ENCODE measurements at regions not wholly inside any gene's neighbourhood (a gene's known extent, or its start where the extent isn't known, plus 50 kb on each side); places are given as distances from the start of the nearest gene placed in this dataset.

- TF ChIP-seq CTCF (IDR thresholded peaks at IDR 0.05; ENCODE audit: control insufficient read depth, insufficient read depth, low read depth, low read length, missing control alignments), result no peak
- DNase-seq (ENCODE audit: low read depth), result no peak
- no peak overlapping the region for H3K4me3 ChIP-seq (ENCODE audit: control insufficient read depth, low read depth, low read length)
Observed at GRCh38 chr14:65900164-65900563, 487.6 kb downstream of the FUT8 start.

- DNase-seq (ENCODE audit: low read depth), result no peak
- TF ChIP-seq CTCF (IDR thresholded peaks at IDR 0.05; ENCODE audit: control insufficient read depth, insufficient read depth, low read depth, low read length, missing control alignments), result no peak
Observed at GRCh38 chr14:65901595-65901994, 489.1 kb downstream of the FUT8 start.

GRCh38 chr14:65904988-65905387 lies 492.5 kb downstream of the FUT8 start:
- H3K4me3 ChIP-seq (ENCODE audit: control insufficient read depth, low read depth, low read length), result no peak overlapping the region
- no peak for DNase-seq (ENCODE audit: low read depth)
- no peak for TF ChIP-seq CTCF (IDR thresholded peaks at IDR 0.05; ENCODE audit: control insufficient read depth, insufficient read depth, low read depth, low read length, missing control alignments)

More at GRCh38 chr14:65901595-65901994, 489.1 kb downstream of the FUT8 start:
- no peak overlapping the region for H3K4me3 ChIP-seq (ENCODE audit: control insufficient read depth, low read depth, low read length)

- no peak for DNase-seq (ENCODE audit: low read depth)
- no peak for TF ChIP-seq CTCF (IDR thresholded peaks at IDR 0.05; ENCODE audit: control insufficient read depth, insufficient read depth, low read depth, low read length, missing control alignments)
- H3K4me3 ChIP-seq (ENCODE audit: control insufficient read depth, low read depth, low read length), result no peak overlapping the region
Observed at GRCh38 chr14:65906344-65906743, 493.8 kb downstream of the FUT8 start.

- DNase-seq (ENCODE audit: low read depth), result no peak
- no peak for TF ChIP-seq CTCF (IDR thresholded peaks at IDR 0.05; ENCODE audit: control insufficient read depth, insufficient read depth, low read depth, low read length, missing control alignments)
Observed at GRCh38 chr14:65906948-65907347, 494.4 kb downstream of the FUT8 start.

GRCh38 chr14:65910108-65910786 lies 497.7 kb downstream of the FUT8 start:
- no peak for TF ChIP-seq CTCF (IDR thresholded peaks at IDR 0.05; ENCODE audit: control insufficient read depth, insufficient read depth, low read depth, low read length, missing control alignments)
- peak; percentile 8 for DNase-seq (ENCODE audit: low read depth)
- H3K4me3 ChIP-seq (ENCODE audit: control insufficient read depth, low read depth, low read length), result no peak overlapping the region

More at GRCh38 chr14:65906948-65907347, 494.4 kb downstream of the FUT8 start:
- H3K4me3 ChIP-seq (ENCODE audit: control insufficient read depth, low read depth, low read length), result no peak overlapping the region

Data from AG09309 (cell line).